ENCODE measurements at regions not wholly inside any gene's neighbourhood (a gene's known extent, or its start where the extent isn't known, plus 50 kb on each side); places are given as distances from the start of the nearest gene placed in this dataset.

GRCh38 chr7:35436452-35436851, 182.6 kb upstream of the TBX20 start:
- TF ChIP-seq CTCF (conservative IDR thresholded peaks at IDR 0.05 in 1 of 2, IDR thresholded peaks at IDR 0.05 in 1 of 2; ENCODE audit: low read depth in 1 of 2, low read length in 2 of 2), result no peak
- no peak for TF ChIP-seq EZH2 (IDR thresholded peaks at IDR 0.05; ENCODE audit: low read length, missing control alignments)
